ENCODE measurements at regions not wholly inside any gene's neighbourhood (a gene's known extent, or its start where the extent isn't known, plus 50 kb on each side); places are given as distances from the start of the nearest gene placed in this dataset.

DNA sequence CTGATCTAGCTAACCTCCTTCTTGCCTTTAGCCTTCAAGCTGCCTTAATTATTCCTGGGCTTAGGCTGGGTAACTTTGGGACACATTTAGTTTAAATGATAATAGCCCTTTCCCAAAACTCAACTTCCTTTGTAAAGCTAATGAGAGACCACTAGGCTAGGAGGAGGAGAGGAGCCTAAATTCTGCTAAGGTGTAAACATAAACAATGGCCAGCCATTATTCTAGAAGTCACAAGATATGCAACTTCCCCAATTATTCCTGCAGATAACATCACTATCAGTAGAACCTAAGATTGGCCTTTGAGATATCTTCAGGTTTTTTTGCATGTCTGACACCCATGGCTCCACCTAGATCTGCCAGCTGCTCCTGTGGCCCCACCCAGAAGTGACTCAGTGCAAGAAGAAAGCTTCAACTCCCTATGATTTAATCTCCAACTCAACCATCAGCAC, 131.2 kb upstream of the FAM20A start:
- no peak overlapping the region for H3K4me3 ChIP-seq (ENCODE audit: low read depth, low read length)
- no peak for DNase-seq
- no peaks in the 10 kb centered on the region for H3K27me3 ChIP-seq
- H3K9me3 ChIP-seq = no peaks in the 10 kb centered on the region
- no peaks in the 10 kb centered on the region for H3K36me3 ChIP-seq
- TF ChIP-seq, protein P1, sequence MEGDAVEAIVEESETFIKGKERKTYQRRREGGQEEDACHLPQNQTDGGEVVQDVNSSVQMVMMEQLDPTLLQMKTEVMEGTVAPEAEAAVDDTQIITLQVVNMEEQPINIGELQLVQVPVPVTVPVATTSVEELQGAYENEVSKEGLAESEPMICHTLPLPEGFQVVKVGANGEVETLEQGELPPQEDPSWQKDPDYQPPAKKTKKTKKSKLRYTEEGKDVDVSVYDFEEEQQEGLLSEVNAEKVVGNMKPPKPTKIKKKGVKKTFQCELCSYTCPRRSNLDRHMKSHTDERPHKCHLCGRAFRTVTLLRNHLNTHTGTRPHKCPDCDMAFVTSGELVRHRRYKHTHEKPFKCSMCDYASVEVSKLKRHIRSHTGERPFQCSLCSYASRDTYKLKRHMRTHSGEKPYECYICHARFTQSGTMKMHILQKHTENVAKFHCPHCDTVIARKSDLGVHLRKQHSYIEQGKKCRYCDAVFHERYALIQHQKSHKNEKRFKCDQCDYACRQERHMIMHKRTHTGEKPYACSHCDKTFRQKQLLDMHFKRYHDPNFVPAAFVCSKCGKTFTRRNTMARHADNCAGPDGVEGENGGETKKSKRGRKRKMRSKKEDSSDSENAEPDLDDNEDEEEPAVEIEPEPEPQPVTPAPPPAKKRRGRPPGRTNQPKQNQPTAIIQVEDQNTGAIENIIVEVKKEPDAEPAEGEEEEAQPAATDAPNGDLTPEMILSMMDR (IDR thresholded peaks at IDR 0.05; ENCODE audit: low read depth, low read length) = no peak
- peaks cover 2% of the 10 kb centered on the region; the same call in 1 of the 2 replicates for H3K4me1 ChIP-seq

- TF ChIP-seq, protein P1 (IDR thresholded peaks at IDR 0.05; ENCODE audit: low read depth, low read length) = no peak
- no peaks in the 10 kb centered on the region for H3K9me3 ChIP-seq
- no peak for DNase-seq
- peaks cover 2% of the 10 kb centered on the region; the same call in 1 of the 2 replicates for H3K27me3 ChIP-seq
- H3K4me3 ChIP-seq (ENCODE audit: low read depth, low read length) = no peak overlapping the region
- no peaks in the 10 kb centered on the region for H3K36me3 ChIP-seq
- no peaks in the 10 kb centered on the region; the same call in 1 of the 2 replicates for H3K4me1 ChIP-seq
These were observed 130.3 kb upstream of the FAM20A start for GRCh38 chr17:68731465-68731864.

GRCh38 chr17:68719431-68719830, 118.3 kb upstream of the FAM20A start:
- no peak for DNase-seq
- TF ChIP-seq, protein P1 (IDR thresholded peaks at IDR 0.05; ENCODE audit: low read depth, low read length) = no peak
- Histone ChIP-seq H3K9me3 (no peaks in the 10 kb centered on the region), H3K27me3 (no peaks in the 10 kb centered on the region; the same call in 1 of the 2 replicates), H3K4me1 (no peaks in the 10 kb centered on the region), H3K4me3 (ENCODE audit: low read depth, low read length) (no peak overlapping the region), H3K36me3 (no peaks in the 10 kb centered on the region)

GRCh38 chr17:68718926-68719325, 117.8 kb upstream of the FAM20A start:
- no peaks in the 10 kb centered on the region for H3K9me3 ChIP-seq
- TF ChIP-seq, protein P1 (IDR thresholded peaks at IDR 0.05; ENCODE audit: low read depth, low read length) = no peak

DNA sequence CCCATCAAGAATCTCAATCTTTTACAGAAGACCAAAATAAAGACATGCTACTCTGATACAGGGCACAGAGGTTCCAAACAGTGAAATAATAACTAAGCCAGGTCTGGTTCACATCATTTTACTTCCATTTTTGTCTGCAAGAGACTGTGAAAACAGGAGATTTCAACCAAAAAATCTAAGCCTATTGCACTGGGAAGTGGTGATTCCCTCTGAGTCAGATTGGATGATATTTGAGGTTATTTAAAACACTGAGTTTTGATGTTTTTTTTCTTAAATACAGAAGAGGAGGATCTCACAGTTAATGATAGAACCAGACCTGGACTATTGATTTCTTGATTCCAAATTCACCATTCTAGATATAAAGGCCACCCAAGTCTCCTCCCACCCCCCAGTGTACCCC, 117.3 kb upstream of the FAM20A start:
- Histone ChIP-seq H3K36me3 (no peaks in the 10 kb centered on the region), H3K9me3 (no peaks in the 10 kb centered on the region), H3K4me1 (no peaks in the 10 kb centered on the region), H3K27me3 (no peaks in the 10 kb centered on the region; the same call in 1 of the 2 replicates), H3K4me3 (ENCODE audit: low read depth, low read length) (no peak overlapping the region)
- DNase-seq = no peak
- TF ChIP-seq, protein P1 (IDR thresholded peaks at IDR 0.05; ENCODE audit: low read depth, low read length) = no peak

More at GRCh38 chr17:68718926-68719325, 117.8 kb upstream of the FAM20A start:
- no peak overlapping the region for H3K4me3 ChIP-seq (ENCODE audit: low read depth, low read length)
- no peak for DNase-seq
- H3K27me3 ChIP-seq = no peaks in the 10 kb centered on the region; the same call in 1 of the 2 replicates
- no peaks in the 10 kb centered on the region for H3K4me1 ChIP-seq
- no peaks in the 10 kb centered on the region for H3K36me3 ChIP-seq

GRCh38 chr17:68714676-68715075, 113.5 kb upstream of the FAM20A start:
- H3K9me3 ChIP-seq = no peaks in the 10 kb centered on the region
- peaks cover 6% of the 10 kb centered on the region; the same call in 1 of the 2 replicates for H3K27me3 ChIP-seq
- TF ChIP-seq, protein P1 (IDR thresholded peaks at IDR 0.05; ENCODE audit: low read depth, low read length) = no peak
- H3K4me1 ChIP-seq = no peaks in the 10 kb centered on the region
- no peak for DNase-seq
- H3K36me3 ChIP-seq = no peaks in the 10 kb centered on the region
- H3K4me3 ChIP-seq (ENCODE audit: low read depth, low read length) = no peak overlapping the region
